Panc1 (cell line): ENCODE measurements at regions not wholly inside any gene's neighbourhood (a gene's known extent, or its start where the extent isn't known, plus 50 kb on each side); places are given as distances from the start of the nearest gene placed in this dataset.

ENCODE experiments used
- ATAC-seq: fragments of 200-7000 bp; cut with Tn5 transposase; 2 replicates; pipeline ENCODE4 v1.9.1; 2020; ENCODE audit warnings: mild to moderate bottlenecking, moderate library complexity
- BruUV-seq: library from RNA; stranded (reverse); fragments of 400-500 nt; replicated peaks from 2 replicates; lab custom pipeline; 2021; lab: Mats Ljungman, UMichigan
- CTCF ChIA-PET: fragments of 300-600 bp; sonication (Branson Sonifier 250); formaldehyde crosslinking; loops from one replicate; lab custom pipeline; 2022; ENCODE audit warnings: antibody characterized with exemption; lab: Charles Lee
- POLR2A ChIA-PET: fragments of 300-600 bp; sonication (Branson Sonifier 250); formaldehyde crosslinking; loops from one replicate; lab custom pipeline; 2022; ENCODE audit warnings: antibody characterized with exemption; lab: Charles Lee
- DNase-seq: peaks from one replicate; pipeline ENCODE4 v3.0.0-alpha.2; 2010; ENCODE audit warnings: low read depth, low spot score
- H3K27ac ChIP-seq: 2 replicates; pipeline ENCODE4 v1.5.1; 2011; ENCODE audit warnings: mild to moderate bottlenecking, low read length, inconsistent platforms
- H3K27me3 ChIP-seq: fragments of 200-500 bp; sonication (Bioruptor generic); 2 replicates; pipeline ENCODE4 v1.6.0; 2014; ENCODE audit warnings: low read length, inconsistent platforms; ENCODE audit not compliant: control insufficient read depth, insufficient read depth
- H3K36me3 ChIP-seq: fragments of 200-500 bp; sonication (Bioruptor generic); 2 replicates; pipeline ENCODE4 v1.5.1; 2014; ENCODE audit warnings: inconsistent platforms, mild to moderate bottlenecking, low read length, moderate library complexity; ENCODE audit not compliant: control insufficient read depth, insufficient read depth
- H3K4me1 ChIP-seq: 2 replicates; pipeline ENCODE4 v1.5.1; 2011; ENCODE audit warnings: inconsistent platforms, mild to moderate bottlenecking, low read length, moderate library complexity; ENCODE audit not compliant: control insufficient read depth, insufficient read depth
- H3K4me3 ChIP-seq, 2 experiments: 2 replicates each; pipeline ENCODE4 v1.5.1; 2011 to 2012; ENCODE audit warnings: low read depth in 2 of 2, low read length in 2 of 2, mild to moderate bottlenecking in 2 of 2, inconsistent platforms in 1 of 2, moderate library complexity in 1 of 2
- H3K9me3 ChIP-seq: fragments of 200-500 bp; sonication (Bioruptor generic); 2 replicates; pipeline ENCODE4 v1.5.1; 2014; ENCODE audit warnings: low read depth, mild to moderate bottlenecking, inconsistent platforms, low read length, moderate library complexity; ENCODE audit not compliant: control insufficient read depth, insufficient read depth
- CTCF ChIP-seq: fragments of 450-650 bp; IDR thresholded peaks from 2 replicates; pipeline ENCODE4 v1.5.1; 2017; ENCODE audit warnings: mild to moderate bottlenecking
- POLR2AphosphoS5 ChIP-seq: IDR thresholded peaks from 2 replicates; pipeline ENCODE4 v1.6.1; 2012; ENCODE audit warnings: mild to moderate bottlenecking, low read depth, low read length, moderate library complexity
- REST ChIP-seq, 2 experiments: IDR thresholded peaks; 2 replicates each; pipeline ENCODE4 v1.6.1; 2011 to 2012; ENCODE audit warnings: low read depth in 2 of 2, control low read depth in 1 of 2, low read length in 1 of 2, mild to moderate bottlenecking in 1 of 2, moderate library complexity in 1 of 2; ENCODE audit not compliant: insufficient read depth in 1 of 2
- SIN3A ChIP-seq: IDR thresholded peaks from 2 replicates; pipeline ENCODE4 v1.6.1; 2012; ENCODE audit warnings: low read depth, mild to moderate bottlenecking, low read length, moderate library complexity, borderline replicate concordance; ENCODE audit not compliant: insufficient read depth
- TCF7L2 ChIP-seq: IDR thresholded peaks from 2 replicates; pipeline ENCODE4 v1.6.1; 2011; ENCODE audit warnings: mild to moderate bottlenecking, low read depth, low read length, inconsistent platforms
- in situ Hi-C: cut with HindIII; loops from 2 replicates; pipeline ENCODE4 v1.10.0; 2016; ENCODE audit warnings: low sequenced_read_pairs, low pct_unique_long_range_greater_than_20kb
- intact Hi-C: fragments of 100-400 bp; cut with micrococcal nuclease; formaldehyde crosslinking; loops from one replicate; pipeline ENCODE4 v1.10.0; 2022; ENCODE audit not compliant: unreplicated experiment

- no peaks in the 10 kb centered on the region for H3K27me3 ChIP-seq
- in situ Hi-C loops: no loop called here
Observed at GRCh38 chr3:180264479-180264878, 227.7 kb upstream of the PEX5L start.

DNA sequence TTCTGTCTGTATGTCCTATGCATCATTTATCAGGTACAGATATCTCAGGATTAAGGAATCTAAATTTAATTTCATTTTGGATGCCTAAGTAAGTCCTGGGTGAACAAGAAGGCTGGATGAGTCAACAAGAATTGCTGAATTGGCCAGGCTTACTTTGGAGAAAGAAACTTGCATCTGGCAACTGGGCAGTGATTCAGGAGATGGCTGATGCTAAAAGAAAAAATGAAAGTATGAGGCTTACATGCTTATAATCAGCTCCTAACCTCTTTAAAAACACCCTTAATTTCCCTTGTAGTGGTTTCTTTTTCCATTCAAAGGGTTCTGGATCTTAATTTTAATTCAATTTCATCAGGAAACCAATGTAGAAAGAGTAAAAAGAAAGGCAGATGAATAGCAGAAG is 228.8 kb upstream of the PEX5L start:
- no peak overlapping the region for H3K27ac ChIP-seq
- CTCF ChIA-PET: no interaction called here
- ATAC-seq: no peak
- no TSS peak for BruUV-seq
- in situ Hi-C loops (no loop called here), intact Hi-C loops (no loop called here)
- POLR2A ChIA-PET: no interaction called here
- TF ChIP-seq TCF7L2 (no peak), CTCF (no peak), REST (IDR thresholded peaks at IDR 0.05; ENCODE audit: insufficient read depth in 1 of 2, low read depth in 2 of 2, low read length in 1 of 2) (no peak), SIN3A (no peak), POLR2AphosphoS5 (no peak)
- no peak overlapping the region for H3K4me3 ChIP-seq
- H3K4me1 ChIP-seq: no peaks in the 10 kb centered on the region
- H3K27me3 ChIP-seq: no peaks in the 10 kb centered on the region
- DNase-seq: no peak
- H3K9me3 ChIP-seq: no peaks in the 10 kb centered on the region
- no peaks in the 10 kb centered on the region for H3K36me3 ChIP-seq

More at GRCh38 chr3:180264479-180264878, 227.7 kb upstream of the PEX5L start:
- H3K9me3 ChIP-seq: no peaks in the 10 kb centered on the region
- DNase-seq (no peak), ATAC-seq (no peak)
- H3K27ac ChIP-seq: no peak overlapping the region
- H3K36me3 ChIP-seq: no peaks in the 10 kb centered on the region
- H3K4me1 ChIP-seq: no peaks in the 10 kb centered on the region
- TF ChIP-seq SIN3A: no peak
- no peak for TF ChIP-seq REST (IDR thresholded peaks at IDR 0.05; ENCODE audit: insufficient read depth in 1 of 2, low read depth in 2 of 2, low read length in 1 of 2)
- TF ChIP-seq CTCF: no peak
- TF ChIP-seq POLR2AphosphoS5: no peak
- no peak for TF ChIP-seq TCF7L2
- H3K4me3 ChIP-seq: no peak overlapping the region
- no TSS peak for BruUV-seq
- intact Hi-C loops: no loop called here
- ChIA-PET POLR2A (no interaction called here), CTCF (no interaction called here)
